Neural progenitor cell (in vitro differentiated cells): ENCODE measurements at regions not wholly inside any gene's neighbourhood (a gene's known extent, or its start where the extent isn't known, plus 50 kb on each side); places are given as distances from the start of the nearest gene placed in this dataset.

Experiments
- DNase-seq: peaks from one replicate; pipeline ENCODE4 v3.0.0-alpha.2; 2016; ENCODE audit warnings: low spot score
- H2AFZ ChIP-seq: fragments of 200-600 bp; sonication (generic); replicated peaks from 2 replicates; pipeline ENCODE4 v1.6.1; 2016; ENCODE audit warnings: antibody characterized with exemption
- H3F3A ChIP-seq: fragments of 200-600 bp; sonication (generic); 2 replicates; pipeline ENCODE4 v1.6.1; 2016; ENCODE audit warnings: antibody characterized with exemption, low read depth
- H3K27ac ChIP-seq: fragments of 200-600 bp; sonication (generic); 2 replicates; pipeline ENCODE4 v1.5.1; 2016; ENCODE audit warnings: mild to moderate bottlenecking
- H3K27me3 ChIP-seq: fragments of 200-600 bp; sonication (generic); 2 replicates; pipeline ENCODE4 v1.6.1; 2016; ENCODE audit warnings: mild to moderate bottlenecking, moderate library complexity
- H3K36me3 ChIP-seq: fragments of 200-600 bp; sonication (generic); 2 replicates; pipeline ENCODE4 v1.5.1; 2016
- H3K4me1 ChIP-seq: fragments of 200-600 bp; sonication (generic); 2 replicates; pipeline ENCODE4 v1.6.1; 2016; ENCODE audit warnings: mixed run types
- H3K4me2 ChIP-seq: fragments of 200-600 bp; sonication (generic); 2 replicates; pipeline ENCODE4 v1.6.1; 2016
- H3K4me3 ChIP-seq: fragments of 200-600 bp; sonication (generic); 2 replicates; pipeline ENCODE4 v1.5.1; 2016
- H3K79me2 ChIP-seq: fragments of 200-600 bp; sonication (generic); 2 replicates; pipeline ENCODE4 v1.6.1; 2016; ENCODE audit warnings: low read depth
- H3K9ac ChIP-seq: fragments of 200-600 bp; sonication (generic); 2 replicates; pipeline ENCODE4 v1.6.1; 2016
- H3K9me3 ChIP-seq: fragments of 200-600 bp; sonication (generic); 2 replicates; pipeline ENCODE4 v1.5.1; 2016; ENCODE audit warnings: low read depth
- H4K20me1 ChIP-seq: fragments of 200-600 bp; sonication (generic); 2 replicates; pipeline ENCODE4 v1.6.1; 2016; ENCODE audit warnings: low read depth
- H3K27ac Mint-ChIP-seq: 3 replicates; pipeline ENCODE4 v1.8.0; 2021; ENCODE audit warnings: mixed read lengths
- H3K27me3 Mint-ChIP-seq: 2 replicates; pipeline ENCODE4 v1.8.0; 2022; ENCODE audit warnings: low read depth, mild to moderate bottlenecking, inconsistent platforms, moderate library complexity, mixed read lengths; ENCODE audit not compliant: insufficient read depth
- H3K36me3 Mint-ChIP-seq: 3 replicates; pipeline ENCODE4 v1.8.0; 2021; ENCODE audit warnings: mixed read lengths
- H3K4me1 Mint-ChIP-seq: 3 replicates; pipeline ENCODE4 v1.8.0; 2021; ENCODE audit warnings: mixed read lengths
- H3K4me3 Mint-ChIP-seq: 3 replicates; pipeline ENCODE4 v1.8.0; 2021; ENCODE audit warnings: mild to moderate bottlenecking, moderate library complexity, mixed read lengths
- H3K9me3 Mint-ChIP-seq: 3 replicates; pipeline ENCODE4 v1.8.0; 2020; ENCODE audit warnings: mixed read lengths
- EZH2 ChIP-seq: fragments of 200-600 bp; sonication (generic); IDR thresholded peaks from 2 replicates; pipeline ENCODE4 v1.6.1; 2017; ENCODE audit warnings: antibody characterized with exemption, mild to moderate bottlenecking, moderate library complexity
- EZH2phosphoT487 ChIP-seq: fragments of 200-600 bp; sonication (generic); IDR thresholded peaks from 2 replicates; pipeline ENCODE4 v1.6.1; 2017; ENCODE audit warnings: antibody characterized with exemption
- TF ChIP-seq, protein P1 (sequence below): fragments of 200-600 bp; sonication (generic); IDR thresholded peaks from 2 replicates; pipeline ENCODE4 v1.5.1; 2017; ENCODE audit warnings: antibody characterized with exemption, mild to moderate bottlenecking

GRCh38 chr9:88821033-88821745 is 170.1 kb upstream of the S1PR3 start:
- Histone ChIP-seq H3K4me2 (no peak overlapping the region), H3K36me3 (no peaks in the 10 kb centered on the region), H3K4me1 (peaks cover 14% of the 10 kb centered on the region), H3K27me3 (no peaks in the 10 kb centered on the region), H3K27ac (no peak overlapping the region), H3K9ac (no peak overlapping the region), H4K20me1 (no peaks in the 10 kb centered on the region), H2AFZ (no peak overlapping the region), H3F3A (peaks cover 11% of the 10 kb centered on the region), H3K4me3 (no peak overlapping the region), H3K9me3 (no peaks in the 10 kb centered on the region), H3K79me2 (no peaks in the 10 kb centered on the region)
- peaks cover 18% of the 10 kb centered on the region for H3K4me1 Mint-ChIP-seq
- H3K27ac Mint-ChIP-seq, result no peak overlapping the region
- H3K36me3 Mint-ChIP-seq, result no peaks in the 10 kb centered on the region
- no peak overlapping the region for H3K4me3 Mint-ChIP-seq
- H3K9me3 Mint-ChIP-seq, result peaks cover 18% of the 10 kb centered on the region
- DNase-seq, result no peak
- H3K27me3 Mint-ChIP-seq, result no peaks in the 10 kb centered on the region
- TF ChIP-seq EZH2, result no peak
- no peak for TF ChIP-seq EZH2phosphoT487
- TF ChIP-seq, protein P1, sequence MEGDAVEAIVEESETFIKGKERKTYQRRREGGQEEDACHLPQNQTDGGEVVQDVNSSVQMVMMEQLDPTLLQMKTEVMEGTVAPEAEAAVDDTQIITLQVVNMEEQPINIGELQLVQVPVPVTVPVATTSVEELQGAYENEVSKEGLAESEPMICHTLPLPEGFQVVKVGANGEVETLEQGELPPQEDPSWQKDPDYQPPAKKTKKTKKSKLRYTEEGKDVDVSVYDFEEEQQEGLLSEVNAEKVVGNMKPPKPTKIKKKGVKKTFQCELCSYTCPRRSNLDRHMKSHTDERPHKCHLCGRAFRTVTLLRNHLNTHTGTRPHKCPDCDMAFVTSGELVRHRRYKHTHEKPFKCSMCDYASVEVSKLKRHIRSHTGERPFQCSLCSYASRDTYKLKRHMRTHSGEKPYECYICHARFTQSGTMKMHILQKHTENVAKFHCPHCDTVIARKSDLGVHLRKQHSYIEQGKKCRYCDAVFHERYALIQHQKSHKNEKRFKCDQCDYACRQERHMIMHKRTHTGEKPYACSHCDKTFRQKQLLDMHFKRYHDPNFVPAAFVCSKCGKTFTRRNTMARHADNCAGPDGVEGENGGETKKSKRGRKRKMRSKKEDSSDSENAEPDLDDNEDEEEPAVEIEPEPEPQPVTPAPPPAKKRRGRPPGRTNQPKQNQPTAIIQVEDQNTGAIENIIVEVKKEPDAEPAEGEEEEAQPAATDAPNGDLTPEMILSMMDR, result no peak

GRCh38 chr9:88821746-88822106 is 169.5 kb upstream of the S1PR3 start:
- peaks cover 21% of the 10 kb centered on the region for H3K4me1 Mint-ChIP-seq
- no peaks in the 10 kb centered on the region for H3K9me3 ChIP-seq
- H3K36me3 ChIP-seq, result no peaks in the 10 kb centered on the region
- H3K4me1 ChIP-seq, result peaks cover 14% of the 10 kb centered on the region
- H2AFZ ChIP-seq, result no peak overlapping the region
- no peaks in the 10 kb centered on the region for H3K79me2 ChIP-seq
- no peak for TF ChIP-seq EZH2phosphoT487
- TF ChIP-seq, protein P1, result no peak
- no peak for TF ChIP-seq EZH2
- no peak overlapping the region for H3K27ac ChIP-seq
- peaks cover 11% of the 10 kb centered on the region for H3F3A ChIP-seq
- H3K9me3 Mint-ChIP-seq, result peaks cover 17% of the 10 kb centered on the region
- no peak for DNase-seq
- H3K4me3 ChIP-seq, result no peak overlapping the region
- H3K36me3 Mint-ChIP-seq, result no peaks in the 10 kb centered on the region
- no peak overlapping the region for H3K4me3 Mint-ChIP-seq
- no peak overlapping the region for H3K9ac ChIP-seq
- H3K4me2 ChIP-seq, result no peak overlapping the region
- H3K27me3 ChIP-seq, result no peaks in the 10 kb centered on the region
- no peak overlapping the region for H3K27ac Mint-ChIP-seq
- no peaks in the 10 kb centered on the region for H3K27me3 Mint-ChIP-seq
- H4K20me1 ChIP-seq, result no peaks in the 10 kb centered on the region

- H3K9me3 ChIP-seq, result no peaks in the 10 kb centered on the region
- H3K9me3 Mint-ChIP-seq, result peaks cover 15% of the 10 kb centered on the region
- no peak for DNase-seq
- H2AFZ ChIP-seq, result no peak overlapping the region
- peaks cover 19% of the 10 kb centered on the region for H3K4me1 Mint-ChIP-seq
- no peaks in the 10 kb centered on the region for H3K36me3 Mint-ChIP-seq
- no peaks in the 10 kb centered on the region for H3K27me3 ChIP-seq
- no peak overlapping the region for H3K4me3 ChIP-seq
- no peaks in the 10 kb centered on the region for H3K4me1 ChIP-seq
- H3K27me3 Mint-ChIP-seq, result no peaks in the 10 kb centered on the region
- H3K4me2 ChIP-seq, result no peak overlapping the region
- H3K9ac ChIP-seq, result no peak overlapping the region
- H3K27ac ChIP-seq, result no peak overlapping the region
- no peaks in the 10 kb centered on the region for H3K79me2 ChIP-seq
- no peaks in the 10 kb centered on the region for H3F3A ChIP-seq
- no peak overlapping the region for H3K4me3 Mint-ChIP-seq
- H4K20me1 ChIP-seq, result no peaks in the 10 kb centered on the region
- TF ChIP-seq, protein P1, result no peak
- TF ChIP-seq EZH2phosphoT487, result no peak
- no peak for TF ChIP-seq EZH2
- no peak overlapping the region for H3K27ac Mint-ChIP-seq
- H3K36me3 ChIP-seq, result no peaks in the 10 kb centered on the region
Observed at GRCh38 chr9:88824711-88825110, 166.6 kb upstream of the S1PR3 start.
